ENCODE measurements at regions not wholly inside any gene's neighbourhood (a gene's known extent, or its start where the extent isn't known, plus 50 kb on each side); places are given as distances from the start of the nearest gene placed in this dataset.

- H3K27ac ChIP-seq = peak overlapping the region in 3 of 4 donors; percentile 8 to 72 (median 65)
- peaks cover 0 to 18% (median 0%) of the 10 kb centered on the region in 4 donors for H3K4me1 ChIP-seq
- H3K36me3 ChIP-seq = no peaks in the 10 kb centered on the region
- H3K4me3 ChIP-seq = no peak overlapping the region
- peak in 1 of 3 donors; percentile 58 for DNase-seq
- no peaks in the 10 kb centered on the region for H3K27me3 ChIP-seq
- no peaks in the 10 kb centered on the region for H3K9me3 ChIP-seq
- TF ChIP-seq CTCF (IDR thresholded peaks at IDR 0.05) (no peak), POLR2A (IDR thresholded peaks at IDR 0.05) (no peak)
Measured at GRCh38 chr1:228900099-228900885, 165.0 kb downstream of the RHOU start.

GRCh38 chr1:228900886-228901392, 165.7 kb downstream of the RHOU start:
- Histone ChIP-seq H3K4me1 (peaks cover 0 to 18% (median 0%) of the 10 kb centered on the region in 4 donors), H3K36me3 (no peaks in the 10 kb centered on the region), H3K27me3 (no peaks in the 10 kb centered on the region), H3K4me3 (no peak overlapping the region), H3K27ac (peak overlapping the region in 3 of 4 donors; percentile 8 to 72 (median 41)), H3K9me3 (no peaks in the 10 kb centered on the region)
- DNase-seq = no peak
- TF ChIP-seq CTCF (IDR thresholded peaks at IDR 0.05) (no peak), POLR2A (IDR thresholded peaks at IDR 0.05) (no peak)

GRCh38 chr1:228901936-228902681, 166.8 kb downstream of the RHOU start:
- TF ChIP-seq CTCF (IDR thresholded peaks at IDR 0.05) (no peak), POLR2A (IDR thresholded peaks at IDR 0.05) (no peak)
- peak overlapping the region in 1 of 4 donors; percentile 72 for H3K27ac ChIP-seq
- H3K4me3 ChIP-seq = no peak overlapping the region

GRCh38 chr1:228902781-228903433, 167.6 kb downstream of the RHOU start:
- Histone ChIP-seq H3K9me3 (no peaks in the 10 kb centered on the region), H3K36me3 (no peaks in the 10 kb centered on the region), H3K4me3 (no peak overlapping the region), H3K27ac (peak overlapping the region in 2 of 4 donors; percentile 54 to 69), H3K4me1 (peaks cover 0 to 18% (median 0%) of the 10 kb centered on the region in 4 donors), H3K27me3 (no peaks in the 10 kb centered on the region)
- peak; percentile 25 to 90 (median 76) for DNase-seq
- TF ChIP-seq CTCF (IDR thresholded peaks at IDR 0.05) (no peak), POLR2A (IDR thresholded peaks at IDR 0.05) (no peak)

More at GRCh38 chr1:228901936-228902681, 166.8 kb downstream of the RHOU start:
- Histone ChIP-seq H3K9me3 (no peaks in the 10 kb centered on the region), H3K4me1 (peaks cover 0 to 18% (median 0%) of the 10 kb centered on the region in 4 donors), H3K36me3 (no peaks in the 10 kb centered on the region), H3K27me3 (no peaks in the 10 kb centered on the region)
- DNase-seq = no peak

GRCh38 chr1:228903434-228904071, 168.3 kb downstream of the RHOU start:
- Histone ChIP-seq H3K4me3 (no peak overlapping the region), H3K9me3 (no peaks in the 10 kb centered on the region), H3K4me1 (peaks cover 0 to 18% (median 0%) of the 10 kb centered on the region in 4 donors), H3K36me3 (no peaks in the 10 kb centered on the region), H3K27ac (peak overlapping the region in 2 of 4 donors; percentile 54 to 69), H3K27me3 (no peaks in the 10 kb centered on the region)
- no peak for DNase-seq
- TF ChIP-seq POLR2A (IDR thresholded peaks at IDR 0.05) (no peak), CTCF (IDR thresholded peaks at IDR 0.05) (no peak)

All from Peyer's patch (tissue), 4 donors.